WERI-Rb-1 (cell line): ENCODE measurements at regions not wholly inside any gene's neighbourhood (a gene's known extent, or its start where the extent isn't known, plus 50 kb on each side); places are given as distances from the start of the nearest gene placed in this dataset.

Source experiments
- DNase-seq: peaks from one replicate; pipeline ENCODE4 v3.0.0-alpha.2; 2020
- H3K27ac ChIP-seq: fragments of 250-450 bp; sonication (Bioruptor Pico); 2 replicates; pipeline ENCODE4 v1.5.1; 2020; ENCODE audit warnings: mild to moderate bottlenecking, moderate library complexity
- H3K27me3 ChIP-seq: fragments of 250-450 bp; sonication (Bioruptor Pico); 2 replicates; pipeline ENCODE4 v1.5.1; 2021; ENCODE audit warnings: mild to moderate bottlenecking, low read depth, moderate library complexity; ENCODE audit not compliant: insufficient read depth, severe bottlenecking
- H3K36me3 ChIP-seq: fragments of 250-450 bp; sonication (Bioruptor Pico); 2 replicates; pipeline ENCODE4 v1.5.1; 2020; ENCODE audit warnings: mild to moderate bottlenecking, moderate library complexity
- H3K4me3 ChIP-seq: 2 replicates; pipeline ENCODE4 v1.5.1; 2011; ENCODE audit warnings: low read depth, mild to moderate bottlenecking, control low read depth, low read length
- H3K9me3 ChIP-seq: fragments of 250-450 bp; sonication (Bioruptor Pico); 2 replicates; pipeline ENCODE4 v1.5.1; 2021; ENCODE audit warnings: mild to moderate bottlenecking, moderate library complexity; ENCODE audit not compliant: severe bottlenecking
- CTCF ChIP-seq: IDR thresholded peaks from 2 replicates; pipeline ENCODE4 v1.5.1; 2011; ENCODE audit warnings: low read depth, mild to moderate bottlenecking, control low read depth, inconsistent platforms, low read length

GRCh38 chr13:75927183-75927669, 291.1 kb downstream of the LMO7 start:
- Histone ChIP-seq H3K27ac (no peak overlapping the region), H3K27me3 (no peaks in the 10 kb centered on the region), H3K36me3 (no peaks in the 10 kb centered on the region), H3K4me3 (no peak overlapping the region), H3K9me3 (no peaks in the 10 kb centered on the region)
- no peak for TF ChIP-seq CTCF
- no peak for DNase-seq

GRCh38 chr13:75920536-75920935, 284.4 kb downstream of the LMO7 start:
- TF ChIP-seq CTCF: no peak
- no peak overlapping the region for H3K27ac ChIP-seq
- H3K4me3 ChIP-seq: no peak overlapping the region
- no peaks in the 10 kb centered on the region for H3K9me3 ChIP-seq
- no peaks in the 10 kb centered on the region for H3K36me3 ChIP-seq
- DNase-seq: no peak
- H3K27me3 ChIP-seq: no peaks in the 10 kb centered on the region

GRCh38 chr13:75919660-75920199, 283.6 kb downstream of the LMO7 start:
- DNase-seq: no peak
- Histone ChIP-seq H3K4me3 (no peak overlapping the region), H3K27ac (no peak overlapping the region), H3K27me3 (no peaks in the 10 kb centered on the region), H3K9me3 (no peaks in the 10 kb centered on the region), H3K36me3 (no peaks in the 10 kb centered on the region)
- TF ChIP-seq CTCF: no peak

GRCh38 chr13:75915066-75915465, 278.9 kb downstream of the LMO7 start:
- H3K4me3 ChIP-seq: no peak overlapping the region
- no peak for TF ChIP-seq CTCF
- no peak for DNase-seq
- H3K9me3 ChIP-seq: no peaks in the 10 kb centered on the region
- H3K27me3 ChIP-seq: no peaks in the 10 kb centered on the region
- no peaks in the 10 kb centered on the region for H3K36me3 ChIP-seq
- H3K27ac ChIP-seq: no peak overlapping the region

GRCh38 chr13:75913925-75914324, 277.8 kb downstream of the LMO7 start:
- no peaks in the 10 kb centered on the region for H3K36me3 ChIP-seq
- H3K27me3 ChIP-seq: no peaks in the 10 kb centered on the region
- TF ChIP-seq CTCF: no peak
- H3K9me3 ChIP-seq: no peaks in the 10 kb centered on the region
- no peak for DNase-seq
- no peak overlapping the region for H3K27ac ChIP-seq
- no peak overlapping the region for H3K4me3 ChIP-seq

GRCh38 chr13:75910591-75910990, 274.5 kb downstream of the LMO7 start:
- DNase-seq: no peak
- Histone ChIP-seq H3K27ac (no peak overlapping the region), H3K27me3 (no peaks in the 10 kb centered on the region), H3K9me3 (no peaks in the 10 kb centered on the region), H3K4me3 (no peak overlapping the region), H3K36me3 (no peaks in the 10 kb centered on the region)
- TF ChIP-seq CTCF: no peak
